GM18517 (cell line): ENCODE measurements at regions not wholly inside any gene's neighbourhood (a gene's known extent, or its start where the extent isn't known, plus 50 kb on each side); places are given as distances from the start of the nearest gene placed in this dataset.

Experiments used
- ATAC-seq: cut with Tn5 transposase; IDR thresholded peaks from one replicate; pipeline ENCODE4 v1.9.1; 2021; ENCODE audit warnings: mild to moderate bottlenecking, moderate library complexity; ENCODE audit not compliant: unreplicated experiment

- no peak for ATAC-seq
These were observed 65.2 kb upstream of the SALL3 start for GRCh38 chr18:78914249-78914935.

- ATAC-seq = no peak
These were observed 64.1 kb upstream of the SALL3 start for GRCh38 chr18:78915446-78916008.

GRCh38 chr18:78918707-78919106 lies 60.9 kb upstream of the SALL3 start:
- ATAC-seq = no peak

GRCh38 chr18:78919956-78920355 lies 59.7 kb upstream of the SALL3 start:
- no peak for ATAC-seq

- ATAC-seq = no peak
These were observed 59.0 kb upstream of the SALL3 start for GRCh38 chr18:78920456-78921138.

- no peak for ATAC-seq
These were observed 56.8 kb upstream of the SALL3 start for GRCh38 chr18:78922856-78923255.

- no peak for ATAC-seq
These were observed 55.3 kb upstream of the SALL3 start for GRCh38 chr18:78924301-78924700.

- ATAC-seq = no peak
These were observed 54.7 kb upstream of the SALL3 start for GRCh38 chr18:78924786-78925540.

GRCh38 chr18:78925557-78926242 lies 53.9 kb upstream of the SALL3 start:
- ATAC-seq = no peak

GRCh38 chr18:78926243-78926615 lies 53.4 kb upstream of the SALL3 start:
- no peak for ATAC-seq

- no peak for ATAC-seq
These were observed 52.5 kb upstream of the SALL3 start for GRCh38 chr18:78927156-78927555.

- ATAC-seq = no peak
These were observed 52.0 kb upstream of the SALL3 start for GRCh38 chr18:78927616-78928015.

- ATAC-seq = no peak
These were observed 51.5 kb upstream of the SALL3 start for GRCh38 chr18:78928076-78928475.

- ATAC-seq = no peak
These were observed 50.1 kb upstream of the SALL3 start for GRCh38 chr18:78929516-78929915.
